ENCODE measurements at regions not wholly inside any gene's neighbourhood (a gene's known extent, or its start where the extent isn't known, plus 50 kb on each side); places are given as distances from the start of the nearest gene placed in this dataset.

DNA sequence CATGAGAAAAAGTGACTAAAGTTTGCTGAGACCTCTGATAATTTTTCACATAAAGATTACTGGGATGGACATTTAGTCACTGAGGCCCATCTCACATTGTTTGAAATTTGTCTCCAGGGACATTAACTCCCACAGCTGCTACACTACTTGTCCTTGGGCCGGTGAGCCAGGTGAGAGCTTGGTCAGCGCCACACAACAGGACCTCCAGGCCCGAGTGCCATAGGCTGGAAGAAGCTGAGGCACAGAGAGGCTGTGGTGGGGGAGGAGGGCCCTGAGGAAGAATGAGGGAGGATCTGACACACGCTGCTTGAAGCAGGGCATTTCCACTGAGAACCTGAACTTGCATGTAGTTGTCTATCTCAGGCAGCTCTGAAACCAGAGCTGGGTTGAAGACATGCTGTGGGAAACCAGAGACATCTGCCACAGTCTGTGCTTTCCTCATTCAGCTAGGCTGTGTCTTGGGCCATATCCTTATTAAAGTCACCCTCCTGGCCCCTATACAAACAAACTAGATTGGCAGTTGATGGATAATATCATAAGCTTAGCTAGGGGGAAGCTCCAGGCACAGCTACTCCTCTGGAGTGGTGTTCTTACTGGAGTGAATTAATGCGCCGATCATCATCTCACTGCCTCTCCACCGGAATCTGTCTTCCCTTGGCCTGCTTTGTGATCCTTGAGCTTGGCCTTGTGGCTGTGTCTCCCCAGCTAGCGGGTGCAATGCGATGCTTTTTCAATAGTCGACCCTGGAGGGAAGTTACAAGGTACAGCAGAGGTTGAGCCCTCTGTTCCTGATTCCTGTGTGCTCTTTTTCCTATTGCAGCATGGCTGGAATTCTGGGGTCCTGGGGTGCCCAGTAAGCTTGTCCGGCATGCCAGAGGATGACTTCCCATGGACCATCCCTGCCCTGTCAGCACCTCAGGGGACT, 225.3 kb upstream of the B3GAT1 start:
- FAIRE-seq (no peak), DNase-seq (ENCODE audit: low spot score) (no peak)

DNA sequence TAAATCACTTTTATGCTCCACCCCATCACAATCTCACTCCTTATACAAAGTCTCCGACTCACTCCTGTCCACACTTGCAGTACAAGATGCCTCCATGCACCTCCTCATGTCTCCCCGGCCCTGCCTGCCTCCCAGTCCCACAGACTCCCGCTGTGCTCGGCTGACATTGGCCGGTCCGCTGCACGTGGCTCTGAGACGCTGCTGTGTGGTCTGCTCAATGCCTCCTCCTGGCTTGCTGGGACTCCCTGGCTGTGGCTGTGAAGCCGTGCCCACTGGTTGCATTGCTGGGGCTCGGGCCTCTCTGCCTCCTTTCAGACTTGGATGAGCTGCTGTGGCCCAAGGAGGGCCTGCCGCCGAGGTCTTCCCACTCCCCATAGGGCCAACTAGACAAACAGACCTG, 224.0 kb upstream of the B3GAT1 start:
- FAIRE-seq (no peak), DNase-seq (ENCODE audit: low spot score) (no peak)

DNA sequence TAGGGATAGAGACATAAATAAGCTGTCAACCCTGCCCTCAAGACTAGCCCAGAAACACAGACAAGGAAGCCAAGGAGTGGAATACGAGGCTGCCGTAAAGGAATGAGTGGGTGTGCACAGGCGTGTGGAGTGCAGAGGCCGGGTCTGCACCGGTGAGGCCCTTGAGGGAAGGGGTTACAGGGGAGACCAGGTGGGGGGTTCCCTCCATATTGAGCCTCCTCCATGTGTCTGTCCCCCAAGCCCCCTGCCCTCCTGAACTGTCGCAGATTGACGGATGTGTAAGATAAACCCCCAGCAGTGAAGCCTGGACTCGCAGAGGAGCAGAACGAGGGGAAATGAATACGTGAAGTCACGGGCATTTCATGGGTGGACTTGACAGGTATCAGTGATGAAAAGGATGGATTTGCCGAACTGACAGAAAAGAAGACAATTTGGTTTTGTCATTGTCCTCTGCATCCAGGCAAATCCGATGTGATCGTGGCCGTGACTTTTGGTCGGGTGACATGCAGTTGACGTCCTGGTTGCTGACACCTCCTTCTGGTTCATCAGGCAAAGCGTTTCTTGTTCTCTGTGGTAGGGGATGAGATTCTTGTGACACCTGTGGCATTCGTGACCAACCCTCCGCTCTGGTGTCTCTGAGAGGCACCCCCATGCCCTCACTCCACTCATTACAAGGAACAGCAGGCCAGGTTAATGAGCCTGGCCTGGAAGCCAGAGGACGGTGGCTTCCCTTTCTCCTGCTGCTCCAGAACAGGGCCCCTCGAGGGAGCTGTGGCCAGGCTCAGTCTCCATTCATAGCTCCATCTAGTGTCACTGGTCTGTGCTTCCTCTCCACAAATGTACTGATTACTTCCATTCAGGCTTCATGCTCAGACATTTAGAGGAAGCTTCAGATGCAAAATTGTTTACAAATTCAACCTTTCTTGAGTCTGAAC, 223.1 kb upstream of the B3GAT1 start:
- DNase-seq (ENCODE audit: low spot score) = no peak
- FAIRE-seq = no peak

DNA sequence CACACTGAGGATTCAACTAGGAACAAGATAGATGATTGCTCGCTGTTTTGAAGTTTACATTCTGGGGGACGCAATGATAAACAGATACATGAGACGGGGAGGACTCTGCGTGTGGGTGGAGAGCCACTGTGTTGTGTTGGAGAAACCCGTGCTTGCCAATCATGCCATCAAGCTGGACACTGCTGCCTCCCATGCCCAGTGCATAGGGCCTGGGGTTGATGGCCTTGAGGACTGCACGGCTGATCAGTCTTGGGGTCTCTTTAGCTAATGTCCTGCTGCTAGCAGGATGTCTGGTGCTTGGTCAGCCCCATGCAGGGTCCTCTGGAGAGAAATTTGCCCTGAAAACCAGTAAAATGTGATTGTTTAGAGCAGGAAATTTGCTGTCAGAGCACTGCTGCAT, 221.2 kb upstream of the B3GAT1 start:
- DNase-seq (ENCODE audit: low spot score) (no peak), FAIRE-seq (no peak)

DNA sequence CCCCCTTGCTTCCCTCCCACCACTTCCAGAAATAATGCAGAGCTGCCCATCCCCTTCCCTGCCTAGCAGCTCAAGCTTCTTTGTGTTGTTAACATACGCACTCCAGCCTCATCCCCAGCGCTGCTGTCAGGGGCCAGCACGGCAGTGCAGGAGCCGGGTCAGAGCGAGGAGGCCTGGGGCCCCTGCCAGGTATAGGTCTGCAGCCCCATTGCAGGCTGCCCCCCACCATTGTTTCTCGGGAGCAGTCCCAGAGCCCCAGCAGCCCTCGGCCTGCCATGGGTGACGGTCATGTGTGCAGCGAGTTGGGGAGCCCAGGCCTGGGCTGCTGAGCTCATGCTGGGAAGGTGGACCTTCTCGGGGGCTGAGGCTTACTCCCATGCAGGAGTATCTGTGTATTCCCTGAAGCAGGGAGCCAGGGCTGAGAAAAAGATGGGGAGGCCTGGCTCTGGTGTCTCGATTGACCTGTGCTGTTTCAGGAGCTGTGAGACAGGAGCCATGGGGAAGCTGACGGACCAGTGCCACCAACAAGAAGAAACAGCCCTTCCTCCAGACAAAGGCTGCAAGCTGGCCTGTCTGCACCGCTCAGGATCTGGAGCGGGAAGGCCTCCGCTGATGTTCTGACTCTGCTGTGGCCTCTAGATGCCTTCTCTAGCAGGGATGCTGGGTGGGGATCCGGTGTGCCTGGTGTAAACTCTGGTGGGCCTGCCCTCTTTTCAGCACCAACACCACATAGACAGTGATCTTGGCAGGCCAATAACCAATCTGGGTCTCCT, 220.5 kb upstream of the B3GAT1 start:
- DNase-seq (ENCODE audit: low spot score) = no peak
- FAIRE-seq = no peak

DNA sequence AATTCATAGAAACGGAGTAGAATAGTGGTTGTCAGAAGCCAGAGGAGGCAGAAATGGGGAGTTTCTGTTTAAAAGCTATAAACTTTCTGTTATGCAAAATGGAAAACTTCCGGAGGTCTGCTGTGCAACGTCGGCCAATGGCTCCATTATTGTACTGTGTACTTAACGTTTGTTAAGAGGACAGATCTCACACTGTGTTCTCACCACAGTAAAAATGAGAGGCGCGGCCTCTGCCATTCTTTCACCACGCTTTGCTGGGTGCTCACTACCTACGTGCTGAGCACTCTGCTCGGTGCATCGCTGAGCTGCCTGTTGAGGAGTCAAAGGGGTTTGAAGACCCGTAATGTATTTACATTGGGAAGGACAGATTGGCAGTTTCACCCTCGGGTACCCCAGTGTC, 218.8 kb upstream of the B3GAT1 start:
- DNase-seq (ENCODE audit: low spot score) = no peak
- no peak for FAIRE-seq

DNA sequence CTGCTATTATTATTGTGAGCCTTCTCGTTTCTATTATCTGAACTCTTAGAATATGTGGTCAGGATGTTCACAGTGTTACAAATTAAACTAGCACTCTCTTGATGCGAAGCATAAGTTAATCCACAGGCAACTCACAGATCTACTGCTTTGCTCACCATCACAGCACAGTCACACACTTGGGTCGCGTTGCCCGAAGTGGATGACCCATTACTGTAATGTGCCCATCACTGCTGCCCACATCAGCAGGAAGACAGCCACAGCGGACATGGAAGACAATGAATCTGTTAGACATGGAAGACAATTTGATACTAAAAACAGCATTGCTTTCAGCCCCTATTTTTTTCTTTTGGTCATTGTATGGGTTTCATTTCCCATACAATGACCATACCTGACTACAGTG, 216.4 kb upstream of the B3GAT1 start:
- DNase-seq (ENCODE audit: low spot score) = no peak
- FAIRE-seq = no peak

DNA sequence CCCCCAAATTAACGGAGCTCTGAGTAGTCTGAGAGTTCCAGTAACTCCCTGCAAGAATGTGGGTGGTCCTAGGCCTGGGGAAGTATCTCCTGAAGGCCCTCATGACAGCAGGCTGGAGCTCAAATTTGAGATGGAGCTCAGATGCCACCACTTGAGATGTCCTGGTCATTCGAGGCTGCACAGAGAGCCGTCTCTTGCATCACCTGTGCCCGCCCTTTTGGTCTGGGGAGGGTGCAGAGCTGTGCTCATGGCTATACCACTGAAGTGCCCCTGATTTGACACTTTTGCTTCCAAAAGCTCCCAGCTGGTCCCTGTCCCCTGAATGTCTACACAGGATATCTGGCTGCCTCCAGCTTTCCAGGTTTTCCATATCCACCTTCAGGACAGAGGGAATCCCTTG, 214.0 kb upstream of the B3GAT1 start:
- FAIRE-seq (no peak), DNase-seq (ENCODE audit: low spot score) (no peak)

DNA sequence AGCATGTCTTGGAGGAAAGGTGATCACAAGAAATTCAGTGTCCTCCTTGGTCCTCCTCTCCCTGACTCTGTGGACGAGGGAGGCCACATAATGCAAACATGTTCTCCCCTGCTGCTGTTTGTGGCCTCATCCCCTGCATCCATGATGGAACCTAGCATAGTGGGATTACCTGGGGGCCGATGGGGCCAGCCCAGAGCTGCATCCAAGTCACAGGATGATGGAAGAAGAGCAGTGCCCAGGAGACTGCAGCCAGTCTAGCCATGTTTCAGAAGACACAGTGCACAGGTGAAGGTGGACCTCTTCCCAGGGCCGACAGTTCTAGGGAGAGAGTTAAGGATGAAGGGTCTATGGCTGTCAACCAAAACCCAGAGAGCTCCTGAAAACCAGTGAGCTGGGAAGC, 213.6 kb upstream of the B3GAT1 start:
- FAIRE-seq (no peak), DNase-seq (ENCODE audit: low spot score) (no peak)

DNA sequence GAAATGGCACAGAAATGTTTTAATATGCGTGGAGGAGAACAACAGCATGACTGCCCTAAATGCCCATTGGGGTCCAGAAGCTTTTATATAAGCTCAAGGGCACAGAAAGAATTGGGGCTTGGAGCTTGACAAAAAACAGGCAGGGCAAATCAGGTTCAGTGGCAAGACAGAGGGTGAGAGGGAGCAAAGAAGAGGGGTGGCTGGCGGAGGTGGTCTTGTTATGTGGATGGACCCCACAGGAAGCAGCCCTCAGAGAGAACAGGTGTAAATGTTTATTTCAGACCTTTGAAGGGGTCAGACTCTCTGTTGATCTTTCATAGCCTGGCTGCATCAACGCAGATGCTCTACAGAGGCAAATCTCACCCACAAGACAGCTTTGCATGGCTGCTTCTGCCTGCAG, 213.1 kb upstream of the B3GAT1 start:
- no peak for FAIRE-seq
- no peak for DNase-seq (ENCODE audit: low spot score)

DNA sequence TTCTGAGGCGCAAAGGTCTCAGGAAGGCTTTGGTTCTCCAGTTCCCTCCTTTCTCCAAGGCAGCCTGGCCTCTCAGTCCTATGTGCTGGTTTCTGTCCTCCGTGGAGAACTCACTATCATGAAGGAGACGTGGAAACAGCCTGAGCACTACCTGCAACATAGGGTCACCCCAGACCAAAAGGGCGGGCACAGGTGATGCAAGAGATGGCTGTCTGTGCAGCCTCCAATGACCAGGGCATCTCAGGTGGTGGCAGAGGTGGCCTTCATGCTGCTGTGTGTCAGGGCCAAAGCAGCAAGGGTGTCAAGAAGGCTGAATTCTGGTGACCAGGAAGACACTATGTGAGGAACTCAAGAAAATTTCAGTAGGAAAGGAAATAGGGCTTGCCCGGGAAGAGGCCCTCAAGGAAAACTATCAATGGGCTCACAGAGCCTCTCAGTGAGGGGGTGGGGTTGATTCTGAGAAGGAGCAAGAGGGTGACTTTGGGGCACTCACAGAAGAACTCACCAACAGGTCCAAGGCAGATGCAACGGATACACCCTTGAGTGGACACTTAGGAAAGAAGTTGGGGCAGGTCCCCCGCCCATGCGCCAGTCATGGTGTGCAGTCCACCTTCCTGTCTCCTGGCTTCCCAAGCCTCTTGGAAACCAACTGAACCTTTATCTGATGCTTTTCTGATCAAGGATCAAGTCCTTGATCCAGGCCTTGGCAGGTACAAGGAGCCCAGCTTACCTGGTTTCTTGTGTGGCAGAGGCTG, 212.3 kb upstream of the B3GAT1 start:
- FAIRE-seq (no peak), DNase-seq (ENCODE audit: low spot score) (no peak)

DNA sequence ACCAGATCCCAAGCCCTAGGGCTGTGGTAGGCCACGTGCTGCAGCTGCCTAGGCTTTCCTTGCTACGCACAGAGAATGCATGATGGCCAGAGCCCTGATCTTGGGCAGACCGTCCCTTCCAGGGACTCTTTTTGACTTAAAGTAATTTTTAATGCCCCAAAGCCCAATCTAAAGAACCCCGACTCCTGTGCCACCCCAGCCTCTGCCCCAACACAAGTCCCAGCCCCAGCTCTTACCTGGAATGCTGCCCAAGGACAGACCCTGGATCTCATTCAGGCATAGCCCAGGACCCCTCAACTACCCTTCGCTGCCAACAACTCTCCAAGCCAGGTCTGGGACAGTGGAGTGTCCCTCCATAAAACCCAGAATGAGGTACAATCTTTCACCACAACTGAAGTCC, 211.7 kb upstream of the B3GAT1 start:
- no peak for FAIRE-seq
- no peak for DNase-seq (ENCODE audit: low spot score)

DNA sequence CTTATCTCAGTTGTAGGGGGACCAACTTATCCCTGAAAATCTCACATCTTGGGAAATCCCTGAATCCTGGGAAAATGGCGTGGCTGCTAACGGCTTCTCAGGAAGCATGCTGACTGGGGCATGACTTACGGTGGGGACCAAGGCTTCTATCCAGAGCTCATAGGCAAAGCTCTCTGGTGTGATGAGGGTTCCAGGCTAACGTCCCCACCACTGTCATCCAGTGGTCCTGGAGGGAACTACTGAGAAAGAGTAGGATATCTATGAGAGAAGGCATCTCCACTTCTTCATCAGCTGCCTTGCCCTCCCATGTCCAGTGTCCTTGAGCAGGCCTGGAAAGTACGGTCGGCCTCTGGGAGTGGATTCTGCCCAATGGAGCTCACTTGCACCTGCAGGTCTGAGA, 210.4 kb upstream of the B3GAT1 start:
- FAIRE-seq = no peak
- DNase-seq (ENCODE audit: low spot score) = no peak

DNA sequence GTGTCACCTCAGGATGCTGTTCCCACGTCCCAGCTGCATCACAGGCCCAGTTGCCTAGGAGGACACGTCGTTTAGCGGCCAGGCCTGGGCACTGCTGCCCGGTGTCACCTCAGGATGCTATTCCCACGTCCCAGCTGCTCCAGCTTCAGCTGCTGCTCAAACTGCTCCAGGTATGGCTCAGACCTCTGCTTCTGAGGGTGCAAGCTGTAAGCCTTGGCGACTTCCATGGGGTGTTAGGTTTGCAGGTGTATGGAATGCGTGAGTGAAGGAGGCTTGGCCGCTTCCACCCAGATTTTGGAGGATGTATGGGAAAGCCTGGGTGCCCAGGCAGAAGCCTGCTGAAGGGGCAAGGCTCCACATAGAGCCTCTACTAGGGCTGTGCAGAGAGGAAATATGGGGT, 205.3 kb upstream of the B3GAT1 start:
- no peak for DNase-seq (ENCODE audit: low spot score)
- no peak for FAIRE-seq

DNA sequence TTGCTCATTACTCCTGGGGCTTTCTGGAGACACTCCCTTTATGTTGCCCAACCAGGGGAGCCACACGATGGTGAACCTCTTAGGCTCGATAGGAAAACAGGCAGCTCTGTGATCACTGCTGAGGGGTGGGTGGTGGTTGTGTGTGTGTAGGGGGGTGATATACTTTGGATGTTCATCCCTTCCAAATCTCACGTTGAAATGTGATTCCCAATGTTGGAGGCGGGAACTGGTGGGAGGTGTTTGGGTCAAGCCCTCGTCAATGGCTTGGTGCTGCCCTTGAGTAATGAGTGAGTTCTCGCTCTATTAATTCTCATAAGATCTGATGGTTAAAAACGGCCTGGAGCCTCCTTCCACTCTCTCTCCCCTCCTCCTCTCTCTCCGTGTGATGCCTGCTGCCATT, 204.0 kb upstream of the B3GAT1 start:
- FAIRE-seq (no peak), DNase-seq (ENCODE audit: low spot score) (no peak)

DNA sequence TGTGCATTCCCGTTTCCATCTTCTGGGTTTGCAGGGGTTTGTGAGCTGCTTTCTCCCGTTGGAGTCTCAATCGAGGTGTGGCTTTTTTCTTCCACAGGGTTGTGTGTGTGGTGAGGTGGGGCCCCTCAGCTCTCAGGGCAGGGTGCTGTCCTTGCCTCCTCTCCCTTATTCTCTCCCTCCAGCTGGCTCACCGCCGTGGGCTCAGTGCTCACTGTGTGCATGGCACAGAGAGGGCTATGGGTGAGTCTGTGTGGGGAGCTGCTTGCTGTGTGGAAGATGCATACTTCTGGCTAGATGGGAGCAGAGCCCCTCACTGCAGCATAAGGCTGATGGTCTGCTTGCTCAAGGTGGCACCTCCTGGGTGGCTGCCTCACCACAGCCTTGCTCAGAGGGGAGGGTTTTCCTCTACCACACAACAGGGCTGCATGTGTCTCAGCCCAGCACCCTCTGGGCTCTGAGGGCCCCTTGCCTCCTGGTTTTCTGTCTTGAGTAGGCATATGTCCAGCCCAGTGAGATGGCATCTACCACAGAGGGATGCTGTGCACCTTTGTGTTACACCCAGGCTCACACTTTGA, 203.1 kb upstream of the B3GAT1 start:
- no peak for DNase-seq (ENCODE audit: low spot score)
- FAIRE-seq = no peak

DNA sequence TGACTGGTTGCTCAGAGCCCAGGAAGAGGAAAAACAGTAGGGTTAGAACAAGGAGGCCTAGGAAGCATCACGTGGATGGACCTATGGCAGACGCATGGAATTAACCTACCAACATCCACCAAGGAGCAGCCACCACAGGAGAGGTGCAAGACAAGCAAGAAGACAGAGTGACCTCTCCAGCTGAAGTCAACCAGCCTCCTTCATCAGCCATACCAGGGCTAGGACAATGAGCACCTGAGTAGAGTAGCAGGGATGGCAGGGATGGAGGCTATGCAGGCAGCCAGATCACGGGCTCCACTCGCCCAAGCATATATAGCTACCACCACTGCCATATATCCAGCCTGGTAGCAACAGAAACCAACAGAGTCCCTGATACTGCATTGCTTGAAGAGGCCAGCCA, 202.1 kb upstream of the B3GAT1 start:
- DNase-seq (ENCODE audit: low spot score) (no peak), FAIRE-seq (no peak)

DNA sequence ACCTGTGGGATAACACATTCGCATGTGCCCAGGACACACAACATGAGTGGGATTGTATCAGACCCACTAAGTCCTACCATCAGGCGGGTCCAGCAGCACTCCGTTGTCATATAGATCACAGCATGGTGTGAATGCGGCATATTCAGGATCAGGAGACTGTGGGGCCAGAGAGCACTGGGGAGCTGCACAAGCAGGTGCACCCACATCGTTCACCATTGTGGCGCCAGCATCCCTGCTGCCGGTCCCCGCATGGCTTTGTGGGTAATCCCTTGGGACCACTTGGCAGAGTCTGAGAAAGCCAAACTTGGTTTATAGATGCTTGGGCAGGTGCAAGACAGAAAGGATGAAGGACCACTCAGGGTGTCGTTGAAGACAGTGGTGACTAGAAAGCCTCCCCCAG, 201.6 kb upstream of the B3GAT1 start:
- DNase-seq (ENCODE audit: low spot score) = no peak
- FAIRE-seq = no peak

DNA sequence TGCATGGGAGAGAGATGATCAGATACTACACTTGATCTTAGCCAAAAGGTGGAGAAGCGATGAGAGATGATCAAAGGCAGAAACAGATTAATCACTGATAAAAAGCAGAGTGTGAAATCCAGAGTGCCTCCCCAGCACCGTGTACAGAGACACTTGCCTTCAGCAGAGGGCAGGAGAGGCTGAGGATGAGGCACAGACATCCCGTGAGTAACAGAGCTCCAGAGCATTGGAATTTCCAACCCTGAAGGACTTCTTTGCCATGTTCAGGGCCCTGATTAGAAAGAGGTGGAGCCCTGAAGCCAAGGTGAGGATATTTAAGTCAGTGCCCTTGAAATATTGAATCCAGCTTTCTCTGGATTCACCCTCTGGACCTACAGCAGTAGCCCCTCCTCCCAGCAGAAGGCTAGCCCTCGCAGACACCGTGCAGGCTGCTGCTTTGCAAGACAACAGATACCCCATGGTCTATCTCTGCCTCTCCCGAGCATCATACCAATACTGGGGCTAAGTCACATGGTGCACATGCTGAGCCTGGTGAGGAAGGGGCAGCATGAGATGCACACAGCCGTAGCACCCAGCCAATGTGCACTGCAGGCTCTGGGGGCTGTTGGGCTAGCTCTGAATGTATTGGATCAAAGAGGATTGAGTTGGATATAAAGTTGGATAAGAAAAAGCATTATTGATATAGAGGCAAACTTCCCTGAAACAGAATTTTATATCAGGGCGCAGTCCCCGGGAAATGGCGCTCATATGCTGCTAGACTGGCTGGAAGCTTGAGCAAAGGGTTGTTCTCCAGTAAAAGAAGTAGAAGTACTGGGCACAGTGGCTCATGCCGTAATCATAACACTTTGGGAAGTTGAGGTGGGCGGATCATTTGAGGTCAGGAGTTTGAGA, 200.3 kb upstream of the B3GAT1 start:
- no peak for DNase-seq (ENCODE audit: low spot score)
- no peak for FAIRE-seq

DNA sequence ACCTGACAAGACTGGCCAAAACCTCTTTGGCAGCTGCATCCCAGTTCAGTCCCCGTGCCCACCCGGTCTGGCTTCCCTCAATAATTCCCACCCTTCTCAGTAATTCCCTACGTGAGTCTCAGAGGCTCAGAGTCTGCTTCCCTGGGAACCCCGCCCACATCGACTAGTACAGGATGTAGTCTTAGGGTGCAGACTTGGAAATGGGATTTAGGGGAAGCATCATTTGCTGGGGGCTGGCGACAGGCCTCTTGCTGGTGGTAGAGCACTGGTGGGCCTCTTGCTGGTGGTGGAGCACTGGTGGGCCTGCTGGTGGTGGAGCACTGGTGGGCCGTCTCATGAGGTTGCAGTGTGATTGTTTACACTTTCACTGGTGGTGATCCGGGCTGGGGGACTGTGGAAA, 199.5 kb upstream of the B3GAT1 start:
- DNase-seq (ENCODE audit: low spot score) (no peak), FAIRE-seq (no peak)
